IPS DF 19.7 (cell line): ENCODE measurements at regions not wholly inside any gene's neighbourhood (a gene's known extent, or its start where the extent isn't known, plus 50 kb on each side); places are given as distances from the start of the nearest gene placed in this dataset.
A peak's percentile ranks its signal among the peaks of the same experiment; 100 is the strongest.

Experiments
- DNase-seq: peaks from one replicate; pipeline ENCODE4 v3.0.0-alpha.2; 2013; ENCODE audit warnings: low read depth, low spot score

GRCh38 chr2:150907466-150907865, 354.2 kb downstream of the RBM43 start:
- DNase-seq, result no peak

- no peak for DNase-seq
These were observed 358.2 kb downstream of the RBM43 start for GRCh38 chr2:150903461-150903860.

GRCh38 chr2:150903055-150903454, 358.6 kb downstream of the RBM43 start:
- no peak for DNase-seq

- no peak for DNase-seq
These were observed 360.8 kb downstream of the RBM43 start for GRCh38 chr2:150900913-150901312.

- no peak for DNase-seq
These were observed 365.7 kb downstream of the RBM43 start for GRCh38 chr2:150895968-150896367.

GRCh38 chr2:150889141-150889540, 372.5 kb downstream of the RBM43 start:
- no peak for DNase-seq

GRCh38 chr2:150888337-150888736, 373.3 kb downstream of the RBM43 start:
- DNase-seq, result no peak

- no peak for DNase-seq
These were observed 373.7 kb downstream of the RBM43 start for GRCh38 chr2:150887926-150888325.

- no peak for DNase-seq
These were observed 375.8 kb downstream of the RBM43 start for GRCh38 chr2:150885774-150886386.

GRCh38 chr2:150885236-150885635, 376.4 kb downstream of the RBM43 start:
- DNase-seq, result no peak

- DNase-seq, result no peak
These were observed 378.1 kb downstream of the RBM43 start for GRCh38 chr2:150883613-150883895.

- no peak for DNase-seq
These were observed 378.7 kb downstream of the RBM43 start for GRCh38 chr2:150882751-150883612.

- DNase-seq, result no peak
These were observed 380.7 kb downstream of the RBM43 start for GRCh38 chr2:150880986-150881385.

- no peak for DNase-seq
These were observed 383.3 kb downstream of the RBM43 start for GRCh38 chr2:150878356-150878755.

GRCh38 chr2:150876251-150876950, 385.3 kb downstream of the RBM43 start:
- DNase-seq, result no peak

GRCh38 chr2:150873396-150873772, 385.9 kb upstream of the RND3 start:
- DNase-seq, result no peak

GRCh38 chr2:150872756-150873395, 385.4 kb upstream of the RND3 start:
- DNase-seq, result peak; percentile 38

GRCh38 chr2:150866431-150866830, 379.0 kb upstream of the RND3 start:
- DNase-seq, result no peak

- no peak for DNase-seq
These were observed 376.2 kb upstream of the RND3 start for GRCh38 chr2:150863691-150864090.

GRCh38 chr2:150860301-150860700, 372.8 kb upstream of the RND3 start:
- DNase-seq, result no peak

- no peak for DNase-seq
These were observed 372.4 kb upstream of the RND3 start for GRCh38 chr2:150859877-150860276.

GRCh38 chr2:150859162-150859561, 371.7 kb upstream of the RND3 start:
- DNase-seq, result no peak
